ENCODE measurements at regions not wholly inside any gene's neighbourhood (a gene's known extent, or its start where the extent isn't known, plus 50 kb on each side); places are given as distances from the start of the nearest gene placed in this dataset.
"Not testable (repeated sequence)": the region's sequence is repeated elsewhere in the genome, so short reads cannot be mapped to it uniquely, and the experiment has no call there.

- DNase-seq = no peak
Measured at GRCh38 chr1:101485712-101486111, 248.9 kb downstream of the S1PR1 start.

DNA sequence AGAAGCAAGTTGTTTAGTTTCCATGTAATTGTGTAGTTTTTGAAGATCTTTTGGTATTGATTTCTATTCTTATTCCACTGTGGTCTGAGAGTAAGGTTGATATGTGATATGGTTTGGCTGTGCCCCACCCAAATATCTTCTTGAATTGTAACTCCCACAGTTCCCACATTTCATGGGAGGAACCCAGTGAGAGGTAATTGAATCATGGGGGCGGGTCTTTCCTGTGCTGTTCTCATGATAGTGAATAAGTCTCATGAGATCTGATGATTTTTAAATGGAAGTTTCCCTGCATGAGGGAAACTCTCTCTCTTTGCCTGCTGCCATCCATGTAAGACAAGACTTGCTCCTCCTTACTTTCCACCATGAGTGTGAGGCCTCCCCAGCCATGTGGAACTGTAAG lies 255.3 kb downstream of the S1PR1 start:
- DNase-seq = not testable (repeated sequence)

- DNase-seq = not testable (repeated sequence)
Measured at GRCh38 chr1:101493920-101494319, 257.1 kb downstream of the S1PR1 start.

- DNase-seq = no peak
Measured at GRCh38 chr1:101496109-101496508, 259.3 kb downstream of the S1PR1 start.

DNA sequence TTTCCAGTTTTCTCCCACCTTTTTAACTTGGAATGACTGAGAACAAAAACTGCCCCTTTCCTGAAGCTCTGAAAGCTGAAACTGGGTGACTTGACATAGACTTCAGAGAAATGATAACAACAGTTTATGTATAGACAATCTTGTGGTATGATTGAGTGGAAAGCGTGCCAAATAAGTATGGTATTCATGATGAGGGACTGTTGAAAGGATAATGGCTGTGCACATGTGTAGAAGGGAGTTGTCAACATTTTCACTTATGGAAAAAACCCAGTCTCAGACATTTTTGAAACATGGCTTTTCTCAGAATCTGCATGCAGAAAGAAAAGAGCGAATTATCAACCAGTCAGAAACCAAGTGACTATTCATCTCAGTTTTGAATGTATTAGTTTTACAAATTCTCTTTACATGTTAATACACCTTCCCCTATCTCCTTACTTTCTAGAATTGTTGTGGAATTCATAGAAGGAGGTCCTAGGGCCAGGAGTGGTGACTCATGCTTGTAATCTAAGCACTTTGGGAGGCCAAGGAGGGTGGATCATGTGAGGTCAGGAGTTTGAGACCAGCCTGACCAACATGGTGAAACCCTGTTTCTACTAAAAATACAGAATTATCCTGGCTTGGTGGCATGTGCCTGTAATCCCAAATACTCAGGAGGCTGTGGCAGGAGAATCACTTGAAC lies 261.2 kb downstream of the S1PR1 start:
- DNase-seq = no peak

DNA sequence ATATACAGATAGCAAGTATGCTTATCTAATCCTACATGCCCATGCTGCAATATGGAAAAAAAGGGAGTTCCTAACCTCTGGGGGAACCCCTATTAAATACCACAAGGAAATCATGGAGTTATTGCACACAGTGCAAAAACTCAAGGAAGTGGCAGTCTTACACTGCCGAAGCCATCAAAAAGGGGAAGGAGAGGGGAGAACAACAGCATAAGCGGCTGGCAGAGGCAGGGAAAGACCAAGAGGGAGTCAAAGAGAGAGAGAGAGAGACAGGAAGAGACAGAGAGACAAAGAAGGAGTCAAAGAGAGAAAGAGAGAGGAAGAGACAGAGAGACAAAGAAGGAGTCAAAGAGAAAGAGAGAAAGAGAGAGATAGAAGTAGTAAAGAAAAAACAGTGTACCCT lies 267.3 kb downstream of the S1PR1 start:
- not testable (repeated sequence) for DNase-seq

DNA sequence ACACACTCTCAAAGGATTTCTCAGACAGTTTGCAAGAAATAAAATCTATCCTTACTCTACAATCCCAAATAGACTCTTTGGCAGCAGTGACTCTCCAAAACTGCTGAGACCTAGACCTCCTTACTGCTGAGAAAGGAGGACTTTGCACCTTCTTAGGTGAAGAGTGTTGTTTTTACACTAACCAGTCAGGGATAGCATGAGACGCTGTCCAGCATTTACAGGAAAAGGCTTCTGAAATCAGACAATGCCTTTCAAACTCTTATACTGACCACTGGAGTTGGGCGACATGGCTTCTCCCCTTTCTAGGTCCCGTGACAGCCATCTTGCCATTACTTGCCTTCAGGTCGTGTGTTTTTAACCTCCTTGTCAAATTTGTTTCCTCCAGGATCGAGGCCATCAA lies 268.4 kb downstream of the S1PR1 start:
- not testable (repeated sequence) for DNase-seq

- DNase-seq = peak; percentile 15
Measured at GRCh38 chr1:101506541-101507164, 269.8 kb downstream of the S1PR1 start.

DNA sequence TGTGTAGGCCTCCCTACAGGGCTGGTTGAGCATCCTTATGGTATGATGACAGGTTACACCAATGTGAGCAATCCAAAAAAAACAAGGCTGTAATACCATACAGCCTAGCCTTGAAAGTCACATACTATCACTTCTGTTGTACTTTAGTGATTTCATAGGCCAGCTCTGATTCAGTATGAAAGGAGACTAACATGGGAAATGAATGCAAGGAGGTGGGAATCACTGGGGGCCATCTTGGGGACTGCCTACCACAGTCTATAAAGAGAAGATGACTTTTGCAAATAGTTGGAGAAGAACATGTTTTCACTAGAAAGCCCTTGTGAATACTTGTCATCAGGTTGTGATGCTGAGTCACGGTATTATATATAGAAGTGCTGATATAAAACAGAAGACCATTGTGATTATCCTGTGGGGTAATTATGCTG lies 270.7 kb downstream of the S1PR1 start:
- no peak for DNase-seq

DNA sequence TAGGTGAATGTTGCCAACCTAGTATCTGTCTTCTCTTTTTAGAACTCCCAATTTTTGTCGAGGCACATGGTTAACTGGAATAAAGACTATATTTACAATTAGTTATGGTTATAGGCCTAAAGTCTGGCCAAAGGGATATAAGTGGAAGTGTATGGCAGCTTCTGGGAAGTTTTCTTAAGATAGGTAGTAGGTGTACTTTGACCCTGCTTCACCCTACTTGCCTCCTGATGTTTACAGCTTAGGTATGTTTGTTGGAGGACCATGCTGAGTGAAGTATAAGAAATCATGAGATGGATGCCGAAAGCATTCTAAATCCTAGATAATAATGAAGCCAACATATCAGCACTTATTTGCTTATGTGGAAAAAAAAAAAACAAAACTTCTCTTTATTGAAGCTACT lies 272.1 kb downstream of the S1PR1 start:
- no peak for DNase-seq

DNA sequence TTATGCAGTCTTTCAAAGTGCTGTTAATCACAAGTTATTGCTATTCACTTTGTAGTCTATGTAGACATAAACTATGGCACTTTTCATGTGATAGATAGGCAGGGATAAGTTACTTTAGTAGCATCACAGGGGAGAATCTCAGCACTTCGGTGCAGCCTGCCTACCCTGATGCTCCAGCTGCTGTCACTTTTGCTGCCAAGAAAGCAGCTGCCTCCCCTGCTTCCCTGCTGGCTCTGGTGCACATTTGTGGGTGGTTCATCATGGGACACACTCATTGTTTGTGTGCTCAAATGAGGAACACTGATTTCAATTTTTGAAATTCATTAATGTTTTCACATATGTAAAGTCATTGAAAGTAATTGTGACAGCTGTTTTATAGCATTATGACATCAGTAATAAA lies 272.6 kb downstream of the S1PR1 start:
- DNase-seq = no peak

DNA sequence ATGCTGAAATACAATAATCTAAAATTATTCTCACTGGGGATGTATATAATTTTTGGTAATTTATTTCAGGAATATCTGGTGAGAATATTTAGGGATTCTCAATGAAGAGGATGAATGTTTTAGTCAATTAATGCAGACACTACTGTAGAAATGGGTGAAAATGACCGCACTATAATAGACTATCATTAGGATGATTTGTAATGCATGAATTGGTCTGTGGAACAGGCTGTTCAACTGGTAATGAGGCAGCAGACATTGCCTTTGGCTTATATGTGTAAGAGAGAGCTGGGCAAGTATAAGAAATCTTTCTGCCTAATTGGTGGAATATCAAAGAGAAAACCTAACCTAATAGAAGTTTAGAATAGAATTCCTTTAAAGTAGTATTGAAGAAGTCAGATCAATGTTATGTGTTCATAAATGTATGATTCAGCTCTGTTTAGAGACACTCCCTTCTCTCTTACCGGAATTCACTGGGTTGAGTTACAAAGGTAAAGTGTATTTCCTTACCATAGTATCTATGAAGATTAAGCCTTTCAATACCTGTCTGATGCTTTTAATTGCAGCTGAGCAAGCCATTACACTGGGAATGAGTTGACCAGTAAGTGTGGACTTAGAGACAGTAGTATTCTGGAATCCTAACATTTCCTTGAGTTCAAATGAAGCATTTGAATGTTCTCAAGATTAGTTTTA lies 274.5 kb downstream of the S1PR1 start:
- DNase-seq = no peak

- peak; percentile 0 for DNase-seq
Measured at GRCh38 chr1:101520302-101520701, 283.5 kb downstream of the S1PR1 start.

GRCh38 chr1:101522486-101522885 lies 285.7 kb downstream of the S1PR1 start:
- DNase-seq = no peak

- DNase-seq = no peak
Measured at GRCh38 chr1:101526813-101527212, 290.0 kb downstream of the S1PR1 start.

GRCh38 chr1:101532377-101532776 lies 295.6 kb downstream of the S1PR1 start:
- no peak for DNase-seq

DNA sequence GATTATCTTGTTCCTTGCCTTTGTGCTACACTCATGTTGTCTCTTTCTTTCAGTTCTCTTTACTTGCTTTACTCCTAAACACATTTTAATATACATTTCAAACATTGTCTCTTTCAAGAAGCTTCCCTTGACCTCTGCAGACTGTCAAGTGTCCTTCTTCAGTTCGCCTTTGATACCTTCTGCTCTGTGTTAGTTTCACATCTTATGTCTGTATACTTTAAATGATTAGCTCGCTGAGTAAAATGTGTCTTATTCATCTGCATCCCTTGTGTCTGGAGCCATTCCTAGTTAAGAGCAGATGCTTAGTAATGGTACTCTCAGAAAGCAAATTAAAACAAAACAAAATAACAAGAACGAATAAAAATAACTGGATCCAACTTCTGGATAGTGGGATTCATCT lies 303.3 kb downstream of the S1PR1 start:
- no peak for DNase-seq

DNA sequence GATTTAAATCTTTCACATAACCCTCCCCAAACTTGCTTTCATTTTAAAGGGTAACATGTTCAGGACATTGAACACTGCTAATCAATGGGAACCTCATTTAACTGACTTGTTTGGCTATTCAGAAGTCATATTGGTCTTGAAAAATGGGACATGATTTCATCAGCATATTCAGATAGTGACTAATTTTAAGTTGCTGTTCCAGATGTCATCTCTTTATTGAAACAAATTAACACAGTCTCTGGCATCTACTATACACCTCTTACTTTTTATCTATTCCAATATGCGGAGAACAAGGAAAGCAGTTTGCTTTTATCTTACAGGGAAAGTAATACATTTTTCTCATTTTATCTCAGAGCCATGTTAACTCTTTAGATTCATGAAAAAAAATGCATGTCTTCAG lies 310.1 kb downstream of the S1PR1 start:
- DNase-seq = no peak

GRCh38 chr1:101547357-101547756 lies 310.5 kb downstream of the S1PR1 start:
- no peak for DNase-seq

GRCh38 chr1:101548376-101548775 lies 311.6 kb downstream of the S1PR1 start:
- DNase-seq = no peak

GRCh38 chr1:101550581-101550980 lies 313.8 kb downstream of the S1PR1 start:
- DNase-seq = no peak

GRCh38 chr1:101566883-101567538 lies 330.2 kb downstream of the S1PR1 start:
- no peak for DNase-seq

GRCh38 chr1:101567582-101568189 lies 330.9 kb downstream of the S1PR1 start:
- DNase-seq = no peak
